ENCODE measurements at regions not wholly inside any gene's neighbourhood (a gene's known extent, or its start where the extent isn't known, plus 50 kb on each side); places are given as distances from the start of the nearest gene placed in this dataset.

DNA sequence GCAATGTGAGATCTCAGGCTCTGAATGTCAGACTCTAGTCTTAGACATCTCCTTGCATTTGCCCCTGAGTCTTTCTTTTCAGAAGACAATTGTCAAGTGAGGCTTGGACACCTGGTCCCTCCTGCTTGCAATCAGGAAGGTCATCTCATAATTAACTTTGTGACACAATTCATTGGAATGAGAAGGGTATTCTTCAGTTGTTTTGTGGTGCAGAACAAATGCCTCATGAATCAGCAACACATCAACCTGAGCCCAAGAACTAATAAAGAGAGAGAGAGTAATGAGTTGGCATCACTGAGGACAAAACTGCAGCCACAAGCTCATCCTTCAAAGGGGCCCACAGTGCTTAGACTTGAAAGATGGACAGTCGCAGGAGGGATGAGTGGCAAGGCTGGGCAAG is 375.8 kb downstream of the INSC start:
- DNase-seq, result no peak

DNA sequence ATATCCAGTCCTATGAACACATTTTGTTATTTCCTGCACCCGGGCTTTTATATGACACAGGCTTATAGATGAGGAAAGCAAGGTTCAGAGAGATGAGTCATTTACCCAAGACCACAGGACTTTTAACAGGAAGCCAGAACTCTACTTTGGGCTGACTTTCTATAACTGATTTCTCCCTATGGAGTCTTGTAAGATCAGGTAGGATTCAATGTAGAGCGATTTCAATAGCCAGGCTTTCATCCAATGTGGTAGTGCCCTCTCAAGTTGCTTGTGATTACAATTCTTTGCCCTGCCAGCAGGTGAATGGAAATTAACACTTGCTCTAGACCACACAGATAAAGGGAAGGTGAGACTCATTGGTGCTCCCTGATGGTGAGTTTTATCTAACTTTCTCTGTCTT is 378.3 kb downstream of the INSC start:
- no peak for DNase-seq

GRCh38 chr11:15493921-15494620 is 379.3 kb downstream of the INSC start:
- no peak for DNase-seq

GRCh38 chr11:15494740-15495139 is 380.0 kb downstream of the INSC start:
- no peak for DNase-seq

DNA sequence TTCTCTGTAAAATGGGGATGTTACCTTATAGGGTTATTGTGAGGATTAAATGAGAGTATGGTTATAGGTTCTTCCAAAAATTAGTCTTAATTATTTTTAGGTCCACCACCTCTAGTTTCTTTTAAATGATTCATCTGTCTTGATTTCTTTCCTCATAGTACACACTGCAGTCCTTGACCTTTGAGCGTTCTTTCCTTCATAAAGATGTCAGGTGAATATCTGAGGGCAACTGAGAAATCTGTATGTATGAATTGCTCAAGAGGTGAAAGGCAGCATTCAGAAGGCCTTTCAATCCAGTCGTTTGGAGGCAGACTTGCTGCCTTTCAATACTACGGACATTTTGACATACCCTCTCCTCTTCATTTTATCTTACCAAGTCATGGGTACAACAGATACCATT is 380.7 kb downstream of the INSC start:
- DNase-seq, result no peak

DNA sequence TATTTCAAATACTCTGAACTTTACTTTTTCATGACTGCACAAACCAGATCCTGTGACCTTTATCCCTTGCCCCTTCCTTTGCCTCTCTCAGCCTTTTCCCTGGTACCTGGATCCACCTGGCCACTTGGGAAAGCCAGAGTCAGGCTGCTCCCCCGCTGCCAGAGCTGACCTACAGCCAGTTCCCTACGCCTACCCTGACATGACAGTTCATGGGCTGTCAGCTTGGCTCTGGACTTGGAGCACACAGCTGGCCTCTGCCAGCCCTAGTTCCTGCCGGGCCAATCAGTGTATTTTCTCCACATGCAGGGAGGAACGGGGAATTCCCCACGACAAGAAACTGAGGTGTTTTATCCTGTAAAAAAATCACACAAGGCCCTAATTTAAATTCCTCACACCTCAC is 382.6 kb downstream of the INSC start:
- no peak for DNase-seq

GRCh38 chr11:15499674-15500073 is 385.0 kb downstream of the INSC start:
- no peak for DNase-seq

- DNase-seq, result no peak
Measured at GRCh38 chr11:15500643-15501042, 385.9 kb downstream of the INSC start.

GRCh38 chr11:15501566-15501965 is 386.8 kb downstream of the INSC start:
- DNase-seq, result no peak

GRCh38 chr11:15505155-15505554 is 390.4 kb downstream of the INSC start:
- no peak for DNase-seq

DNA sequence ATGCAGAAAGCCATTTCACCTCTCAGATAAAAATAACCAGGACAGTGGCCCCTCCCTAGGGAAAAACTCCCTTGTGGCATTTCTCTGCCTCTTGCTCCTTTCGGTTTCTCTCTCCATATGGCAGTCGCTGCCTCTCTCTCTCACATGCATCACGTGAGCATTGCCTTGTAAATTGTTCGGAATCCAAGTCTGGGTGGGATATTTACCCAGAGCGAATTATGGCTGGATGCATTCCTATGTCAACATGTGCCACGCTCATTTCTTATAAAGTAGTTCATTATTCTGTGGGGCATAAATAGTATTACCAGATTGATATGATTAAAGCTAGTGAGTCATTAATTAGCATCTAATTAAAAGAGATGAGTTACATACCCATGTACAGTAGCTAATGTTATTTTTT is 392.9 kb downstream of the INSC start:
- peak; percentile 58 for DNase-seq

GRCh38 chr11:15509082-15509481 is 394.4 kb downstream of the INSC start:
- no peak for DNase-seq

- DNase-seq, result peak; percentile 14
Measured at GRCh38 chr11:15519124-15519791, 404.5 kb downstream of the INSC start.

DNA sequence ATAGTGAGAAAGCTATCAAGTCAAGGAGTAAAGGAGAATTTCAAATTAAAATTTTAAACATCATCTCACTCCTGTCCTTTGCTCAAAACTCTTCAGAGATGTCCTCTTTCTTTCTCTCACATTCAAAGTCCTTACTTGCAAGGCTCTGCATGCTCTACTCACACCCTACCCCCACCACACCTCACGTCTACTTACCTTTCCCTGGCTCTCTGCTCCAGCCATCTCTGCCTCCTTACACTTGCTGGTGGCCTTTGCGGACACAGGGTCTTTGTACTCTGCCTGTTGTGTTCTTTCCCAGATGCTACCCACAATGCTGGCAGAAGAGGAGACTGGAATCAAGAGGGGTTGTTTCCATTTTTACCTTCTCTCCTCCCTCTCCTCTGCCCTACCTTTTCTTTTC is 405.2 kb downstream of the INSC start:
- no peak for DNase-seq

DNA sequence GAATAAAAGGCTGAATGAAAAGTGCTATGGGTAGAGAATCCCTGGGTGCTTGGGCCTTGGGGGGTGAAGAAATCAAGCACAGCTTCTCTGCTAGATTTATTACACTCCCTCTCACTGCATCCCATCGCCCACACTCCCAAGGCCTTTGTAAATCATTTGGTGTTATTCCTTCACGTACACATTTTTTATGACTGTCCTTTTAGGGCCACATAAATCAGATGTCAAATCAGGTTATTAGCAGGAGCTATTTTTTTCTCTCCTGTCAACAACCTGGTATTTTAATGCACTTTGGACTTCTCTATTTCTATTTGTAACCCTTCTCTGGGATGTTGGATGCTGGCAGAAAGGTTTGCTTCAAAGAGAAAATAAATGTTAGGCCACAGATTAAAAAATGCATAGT is 408.8 kb downstream of the INSC start:
- no peak for DNase-seq

GRCh38 chr11:15525582-15525981 is 410.9 kb downstream of the INSC start:
- no peak for DNase-seq

- no peak for DNase-seq
Measured at GRCh38 chr11:15526032-15526431, 411.3 kb downstream of the INSC start.

GRCh38 chr11:15526859-15527450 is 412.2 kb downstream of the INSC start:
- no peak for DNase-seq

GRCh38 chr11:15532432-15532831 is 417.7 kb downstream of the INSC start:
- no peak for DNase-seq

DNA sequence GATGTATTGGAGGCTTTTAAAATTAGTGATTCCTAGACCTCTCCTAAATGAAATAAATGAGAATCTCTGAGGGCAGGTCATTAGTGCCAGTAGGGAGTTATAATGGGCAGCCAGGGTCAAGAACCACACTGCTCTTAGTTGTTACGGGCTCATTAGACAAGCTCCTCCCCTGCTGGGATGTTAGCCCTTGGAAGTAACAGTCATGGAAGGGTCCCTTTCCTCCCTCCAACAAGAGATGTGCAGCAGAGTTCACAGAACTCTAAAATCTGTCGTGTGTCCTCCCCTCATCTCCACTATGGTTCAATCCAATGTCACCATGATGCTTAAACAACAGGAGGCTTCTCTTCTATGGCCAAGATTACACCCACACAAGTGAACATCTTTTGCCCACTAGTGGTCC is 419.5 kb downstream of the INSC start:
- DNase-seq, result no peak

DNA sequence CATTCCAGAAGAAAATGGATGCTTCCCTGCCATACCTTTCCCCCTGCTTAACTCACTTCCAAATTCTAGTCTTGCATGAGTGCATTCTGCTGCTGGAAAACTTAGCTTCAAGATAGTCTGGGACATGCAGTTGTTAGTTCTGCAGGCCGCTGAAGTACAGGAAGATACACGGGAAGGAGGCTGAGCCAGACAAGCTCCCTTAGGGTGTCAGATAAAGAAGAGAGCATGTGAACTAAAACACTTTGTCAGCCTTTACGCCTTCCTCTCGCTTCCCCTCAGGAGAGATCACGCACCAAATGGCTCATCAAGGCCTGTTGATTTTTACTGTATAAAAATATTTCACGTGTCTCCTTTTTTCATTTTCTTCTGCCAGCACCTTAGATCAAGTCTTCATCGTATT is 420.7 kb downstream of the INSC start:
- DNase-seq, result no peak

DNA sequence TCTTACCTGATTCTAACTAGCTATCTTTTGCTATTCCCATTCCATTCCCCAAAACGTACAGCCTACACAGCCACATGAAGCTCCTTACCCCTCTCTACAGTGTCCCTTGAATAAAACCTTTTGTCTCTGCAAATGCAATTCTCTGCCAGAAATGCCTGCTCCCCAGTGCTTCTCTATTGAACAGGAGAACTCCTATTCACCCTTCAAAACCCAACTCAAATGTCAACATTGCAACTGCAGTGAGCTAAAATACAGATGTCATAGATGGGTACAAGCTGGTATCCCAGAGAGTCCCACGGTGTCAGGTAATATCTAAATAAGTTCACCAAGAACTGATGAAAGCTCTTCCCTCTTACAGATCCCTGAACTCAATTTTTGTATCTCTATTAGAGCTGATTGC is 421.7 kb downstream of the INSC start:
- DNase-seq, result no peak

DNA sequence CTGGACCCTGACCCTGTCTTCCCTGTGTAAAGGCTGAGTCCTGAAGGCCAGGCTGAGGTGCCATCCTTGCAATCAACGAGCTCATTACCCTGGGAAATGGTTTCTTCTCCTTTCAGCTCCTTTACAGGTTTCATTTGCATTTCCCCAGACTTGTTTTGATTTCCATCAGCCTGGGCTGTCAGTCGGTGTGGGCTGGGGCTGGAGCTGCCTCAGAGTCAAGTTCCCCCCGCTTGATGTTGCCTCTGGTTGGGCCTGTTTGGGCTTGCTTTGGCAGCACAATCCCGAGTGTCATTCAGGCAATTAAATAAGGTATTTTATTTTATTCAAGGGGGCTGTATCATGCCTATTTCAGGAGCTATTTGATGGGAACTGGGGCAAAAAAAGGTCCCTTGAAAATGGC is 424.9 kb downstream of the INSC start:
- no peak for DNase-seq

GRCh38 chr11:15541079-15541478 is 426.4 kb downstream of the INSC start:
- DNase-seq, result no peak

- no peak for DNase-seq
Measured at GRCh38 chr11:15544353-15544752, 429.6 kb downstream of the INSC start.

Data from T1000 (cell line).